ENCODE measurements at regions not wholly inside any gene's neighbourhood (a gene's known extent, or its start where the extent isn't known, plus 50 kb on each side); places are given as distances from the start of the nearest gene placed in this dataset.

DNA sequence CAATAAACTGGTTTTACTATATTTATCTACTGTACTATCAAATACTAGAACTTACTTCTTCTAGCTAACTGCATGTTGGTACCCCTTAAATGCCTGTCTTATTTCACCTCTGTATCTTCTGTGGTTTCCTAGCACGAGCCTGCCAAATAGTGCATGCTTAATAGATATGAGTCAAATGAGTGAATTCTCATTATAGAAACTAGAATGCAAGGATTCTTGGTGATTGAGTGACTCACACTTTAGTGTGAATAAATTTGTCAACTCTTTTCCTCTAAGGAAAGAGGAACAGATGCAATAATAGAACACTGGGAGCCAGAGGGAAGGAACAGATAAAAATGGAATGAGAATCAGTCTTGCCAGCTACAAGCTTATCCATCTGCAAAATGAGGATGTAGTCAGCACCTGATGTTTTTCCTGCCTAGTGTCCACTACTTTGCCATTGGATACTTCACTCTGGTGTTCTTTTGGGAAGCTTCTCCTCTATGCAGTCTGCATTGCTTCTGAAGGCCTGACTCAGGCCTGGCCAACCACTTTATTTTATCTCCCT, 189.1 kb upstream of the CADPS start:
- TF ChIP-seq, protein P1, sequence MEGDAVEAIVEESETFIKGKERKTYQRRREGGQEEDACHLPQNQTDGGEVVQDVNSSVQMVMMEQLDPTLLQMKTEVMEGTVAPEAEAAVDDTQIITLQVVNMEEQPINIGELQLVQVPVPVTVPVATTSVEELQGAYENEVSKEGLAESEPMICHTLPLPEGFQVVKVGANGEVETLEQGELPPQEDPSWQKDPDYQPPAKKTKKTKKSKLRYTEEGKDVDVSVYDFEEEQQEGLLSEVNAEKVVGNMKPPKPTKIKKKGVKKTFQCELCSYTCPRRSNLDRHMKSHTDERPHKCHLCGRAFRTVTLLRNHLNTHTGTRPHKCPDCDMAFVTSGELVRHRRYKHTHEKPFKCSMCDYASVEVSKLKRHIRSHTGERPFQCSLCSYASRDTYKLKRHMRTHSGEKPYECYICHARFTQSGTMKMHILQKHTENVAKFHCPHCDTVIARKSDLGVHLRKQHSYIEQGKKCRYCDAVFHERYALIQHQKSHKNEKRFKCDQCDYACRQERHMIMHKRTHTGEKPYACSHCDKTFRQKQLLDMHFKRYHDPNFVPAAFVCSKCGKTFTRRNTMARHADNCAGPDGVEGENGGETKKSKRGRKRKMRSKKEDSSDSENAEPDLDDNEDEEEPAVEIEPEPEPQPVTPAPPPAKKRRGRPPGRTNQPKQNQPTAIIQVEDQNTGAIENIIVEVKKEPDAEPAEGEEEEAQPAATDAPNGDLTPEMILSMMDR (IDR thresholded peaks at IDR 0.05): no peak
- no peak for TF ChIP-seq POLR2A (IDR thresholded peaks at IDR 0.05)
